OCI-LY3 (cell line): ENCODE measurements at regions not wholly inside any gene's neighbourhood (a gene's known extent, or its start where the extent isn't known, plus 50 kb on each side); places are given as distances from the start of the nearest gene placed in this dataset.

Source experiments
- CTCF ChIP-seq: fragments of 200-600, 300-600 bp; sonication (generic); IDR thresholded peaks from 2 replicates; pipeline ENCODE4 v1.5.1; 2014; ENCODE audit warnings: antibody characterized with exemption, low read length, low read depth
- EZH2phosphoT487 ChIP-seq: fragments of 200-600 bp; shearing (Covaris generic); IDR thresholded peaks from 2 replicates; pipeline ENCODE4 v1.6.1; 2018; ENCODE audit warnings: antibody characterized with exemption, mixed run types, low read depth

DNA sequence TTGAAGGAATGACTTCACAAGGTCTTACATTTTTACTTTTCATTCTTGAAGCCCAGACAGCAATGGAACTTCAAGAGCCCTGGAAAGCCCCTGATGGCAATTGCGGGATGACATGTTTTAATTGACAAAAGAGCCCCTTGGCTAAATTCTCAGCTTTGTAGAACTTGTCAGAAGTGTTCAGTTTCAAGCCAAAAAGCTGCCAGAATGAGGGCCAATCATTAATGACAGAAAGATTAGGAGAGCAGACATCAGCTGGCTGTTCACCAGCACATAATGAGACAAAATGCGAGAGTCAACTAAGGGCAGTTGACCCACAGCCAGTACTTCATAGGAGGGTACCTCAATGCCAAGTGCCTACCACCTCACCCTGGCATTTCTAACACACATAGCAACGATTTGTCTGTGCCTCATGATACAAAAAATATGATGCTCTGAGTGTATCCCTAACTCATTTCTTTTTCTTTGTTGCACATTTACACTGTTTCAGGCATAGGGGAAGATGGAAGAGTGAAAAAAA, 243.1 kb downstream of the MYLK4 start:
- TF ChIP-seq CTCF = no peak
- no peak for TF ChIP-seq EZH2phosphoT487
